Astrocyte (in vitro differentiated cells and primary cell): ENCODE measurements at regions not wholly inside any gene's neighbourhood (a gene's known extent, or its start where the extent isn't known, plus 50 kb on each side); places are given as distances from the start of the nearest gene placed in this dataset.

Experiments
- EZH2 ChIP-seq: IDR thresholded peaks from 2 replicates; pipeline ENCODE4 v1.6.1; 2012; ENCODE audit warnings: mild to moderate bottlenecking, low read length, inconsistent platforms; ENCODE audit not compliant: insufficient read depth
- TF ChIP-seq, protein P1 (sequence below): IDR thresholded peaks from 2 replicates; pipeline ENCODE4 v1.5.1; 2011; ENCODE audit warnings: low read depth, mild to moderate bottlenecking, inconsistent platforms, low read length, moderate library complexity; ENCODE audit not compliant: insufficient read depth

DNA sequence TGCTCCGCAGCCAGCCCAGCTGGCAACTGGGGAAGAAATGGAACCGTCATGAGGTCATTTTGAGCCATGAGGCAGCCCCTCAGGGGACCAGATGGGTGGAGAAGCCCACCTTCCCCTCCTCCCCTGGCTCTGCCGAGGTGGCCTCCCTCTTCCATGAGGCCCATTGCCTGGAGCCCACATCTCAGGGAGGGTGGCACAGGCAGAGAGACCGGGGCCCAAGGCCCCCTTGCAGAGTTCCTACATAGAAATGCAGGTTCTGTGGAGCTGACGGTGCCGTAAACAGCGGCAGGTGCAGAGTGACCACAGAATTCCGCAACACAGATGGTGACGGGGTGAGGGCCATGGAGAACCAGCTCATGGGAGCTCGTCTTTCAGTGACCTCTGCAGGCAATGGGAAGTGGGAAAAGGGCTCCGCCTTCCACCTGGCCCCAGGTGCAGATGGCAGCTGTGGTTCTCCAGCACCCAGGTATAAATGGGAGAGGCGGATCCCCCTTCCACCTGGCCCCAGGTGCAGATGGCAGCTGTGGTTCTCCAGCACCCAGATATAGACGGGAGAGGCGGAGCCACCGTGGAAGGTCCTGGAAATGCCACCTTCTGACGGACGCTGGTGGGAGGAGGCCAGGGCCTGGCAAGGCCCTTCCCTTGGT lies 765.4 kb downstream of the BRD1 start:
- TF ChIP-seq, protein P1, sequence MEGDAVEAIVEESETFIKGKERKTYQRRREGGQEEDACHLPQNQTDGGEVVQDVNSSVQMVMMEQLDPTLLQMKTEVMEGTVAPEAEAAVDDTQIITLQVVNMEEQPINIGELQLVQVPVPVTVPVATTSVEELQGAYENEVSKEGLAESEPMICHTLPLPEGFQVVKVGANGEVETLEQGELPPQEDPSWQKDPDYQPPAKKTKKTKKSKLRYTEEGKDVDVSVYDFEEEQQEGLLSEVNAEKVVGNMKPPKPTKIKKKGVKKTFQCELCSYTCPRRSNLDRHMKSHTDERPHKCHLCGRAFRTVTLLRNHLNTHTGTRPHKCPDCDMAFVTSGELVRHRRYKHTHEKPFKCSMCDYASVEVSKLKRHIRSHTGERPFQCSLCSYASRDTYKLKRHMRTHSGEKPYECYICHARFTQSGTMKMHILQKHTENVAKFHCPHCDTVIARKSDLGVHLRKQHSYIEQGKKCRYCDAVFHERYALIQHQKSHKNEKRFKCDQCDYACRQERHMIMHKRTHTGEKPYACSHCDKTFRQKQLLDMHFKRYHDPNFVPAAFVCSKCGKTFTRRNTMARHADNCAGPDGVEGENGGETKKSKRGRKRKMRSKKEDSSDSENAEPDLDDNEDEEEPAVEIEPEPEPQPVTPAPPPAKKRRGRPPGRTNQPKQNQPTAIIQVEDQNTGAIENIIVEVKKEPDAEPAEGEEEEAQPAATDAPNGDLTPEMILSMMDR, result no peak
- TF ChIP-seq EZH2, result no peak
